ENCODE measurements at regions not wholly inside any gene's neighbourhood (a gene's known extent, or its start where the extent isn't known, plus 50 kb on each side); places are given as distances from the start of the nearest gene placed in this dataset.
"Not testable (repeated sequence)": the region's sequence is repeated elsewhere in the genome, so short reads cannot be mapped to it uniquely, and the experiment has no call there.

DNA sequence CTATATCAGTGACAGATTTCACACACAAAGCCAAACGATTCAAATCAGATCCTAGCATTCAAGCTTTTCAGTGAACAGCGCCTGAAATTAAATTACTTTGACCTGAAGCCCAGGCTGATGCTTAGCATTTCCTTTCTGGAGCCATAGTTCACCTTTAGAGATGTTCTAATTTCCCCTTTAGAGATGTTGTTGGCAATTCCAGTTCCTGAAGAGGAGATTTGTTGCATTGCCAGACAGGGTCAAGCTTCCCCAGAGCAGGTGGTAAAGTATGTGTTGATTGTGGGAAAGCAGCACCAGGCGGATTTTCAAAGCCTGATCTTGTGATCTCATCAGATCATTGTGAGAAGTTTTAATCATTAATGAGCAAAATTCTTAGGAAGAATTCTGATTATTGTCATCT is 609.8 kb upstream of the KLF12 start:
- no peak for DNase-seq (ENCODE audit: low read depth in 2 of 2, low spot score in 1 of 2)

DNA sequence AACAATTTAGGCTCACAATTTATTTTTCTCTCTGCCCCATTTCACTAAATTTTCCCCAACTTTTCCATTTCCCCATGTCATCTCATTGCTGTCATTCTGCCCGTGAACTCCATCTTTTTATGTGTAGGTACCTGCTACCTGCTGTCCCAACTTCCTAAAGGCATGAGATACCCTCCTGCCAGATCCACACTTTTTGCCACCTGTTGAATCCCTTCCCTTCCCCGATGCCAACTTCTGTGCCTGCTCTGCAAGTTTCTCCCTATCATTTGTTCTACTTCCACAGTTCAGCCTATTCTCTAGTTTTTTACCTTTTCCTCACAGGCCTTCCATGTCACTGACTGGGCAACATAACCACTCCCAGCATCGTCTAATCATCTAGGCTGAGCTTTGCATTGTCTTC is 607.5 kb upstream of the KLF12 start:
- no peak for DNase-seq (ENCODE audit: low read depth in 2 of 2, low spot score in 1 of 2)

DNA sequence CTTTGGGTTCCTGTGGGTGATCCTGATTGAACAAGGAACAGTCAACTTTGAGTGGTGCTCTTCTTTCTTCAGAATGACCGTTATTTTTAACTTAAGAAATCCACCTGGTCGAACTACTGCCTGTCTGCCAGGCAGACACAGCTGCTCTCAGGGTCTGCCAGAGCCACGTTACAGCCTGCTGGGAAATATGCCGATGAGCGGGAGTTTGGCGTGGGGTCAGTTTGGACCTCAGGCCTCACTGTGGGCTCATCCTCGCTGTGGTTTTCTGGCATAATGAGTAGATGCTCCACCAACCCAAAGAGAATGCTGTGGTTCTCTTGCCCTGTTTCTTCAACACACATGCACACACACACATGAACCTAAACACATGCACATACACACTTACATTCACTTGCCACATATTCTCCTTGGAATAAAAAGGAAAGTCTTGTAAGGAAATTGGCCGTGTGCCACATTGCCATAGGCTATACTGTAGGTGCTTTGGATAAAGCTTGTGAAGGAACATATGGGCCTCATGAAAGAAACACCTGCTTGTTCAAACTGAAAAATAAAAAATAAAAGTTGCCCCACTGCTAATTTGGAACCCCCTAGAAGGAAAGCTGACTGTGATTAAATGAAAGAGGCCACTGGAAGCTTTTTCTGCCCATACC is 598.7 kb upstream of the KLF12 start:
- no peak for DNase-seq (ENCODE audit: low read depth in 2 of 2, low spot score in 1 of 2)

DNA sequence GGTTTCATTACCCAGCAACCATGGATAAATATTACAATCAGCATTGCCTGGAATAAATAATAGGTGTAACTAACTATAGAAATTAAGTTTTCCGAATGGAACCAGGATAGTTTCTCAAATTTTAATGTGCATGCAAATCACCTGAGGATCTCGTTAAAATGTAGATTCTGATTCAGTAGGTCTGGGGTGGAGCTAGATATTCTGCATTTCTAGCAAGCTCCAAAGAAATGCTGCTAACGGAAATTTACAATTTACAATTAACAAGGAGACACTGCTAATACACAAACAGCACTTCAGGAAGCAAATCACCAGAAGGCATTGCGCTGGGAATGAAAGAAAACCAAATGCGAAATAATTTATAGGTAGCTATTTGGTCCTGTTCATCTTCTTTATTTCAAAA is 597.5 kb upstream of the KLF12 start:
- DNase-seq (ENCODE audit: low read depth in 2 of 2, low spot score in 1 of 2) = no peak

DNA sequence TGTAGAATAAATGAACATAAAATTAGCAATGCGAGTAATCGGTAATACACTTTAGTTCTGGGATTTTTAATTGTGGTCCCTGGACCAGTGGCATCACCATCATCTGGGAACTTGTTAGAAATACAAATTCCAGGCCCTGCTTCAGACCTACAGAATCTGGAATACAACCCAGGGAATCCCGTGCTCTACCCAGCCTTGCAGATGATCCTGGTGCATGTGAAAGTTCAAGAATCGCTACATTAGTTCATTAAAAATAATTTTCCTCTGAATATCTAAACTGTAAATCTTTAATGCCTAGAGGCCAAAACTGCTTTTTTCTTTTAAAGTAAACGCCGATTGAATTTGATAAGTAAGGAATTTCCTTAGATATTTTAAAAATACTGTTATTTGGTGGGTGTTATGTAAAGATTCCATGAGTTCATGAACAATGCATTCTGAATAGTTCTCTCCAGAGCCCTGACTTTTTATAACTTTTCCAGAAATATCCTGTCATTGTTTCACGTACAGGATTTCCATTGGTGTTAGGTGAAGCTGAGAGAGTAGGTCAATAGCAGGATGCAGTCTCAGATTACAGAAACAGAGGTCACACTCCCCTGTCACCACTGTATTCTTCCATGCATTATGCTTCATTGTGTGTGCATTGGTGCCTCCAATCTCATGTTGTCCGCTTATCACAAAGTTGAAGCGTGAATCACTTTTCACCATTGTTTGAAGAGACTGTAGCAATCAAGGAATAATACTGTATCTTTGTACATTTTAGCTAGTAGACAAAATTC is 596.5 kb upstream of the KLF12 start:
- DNase-seq (ENCODE audit: low read depth in 2 of 2, low spot score in 1 of 2) = no peak

GRCh38 chr13:74726206-74726605 is 592.0 kb upstream of the KLF12 start:
- no peak for DNase-seq (ENCODE audit: low read depth in 2 of 2, low spot score in 1 of 2)

DNA sequence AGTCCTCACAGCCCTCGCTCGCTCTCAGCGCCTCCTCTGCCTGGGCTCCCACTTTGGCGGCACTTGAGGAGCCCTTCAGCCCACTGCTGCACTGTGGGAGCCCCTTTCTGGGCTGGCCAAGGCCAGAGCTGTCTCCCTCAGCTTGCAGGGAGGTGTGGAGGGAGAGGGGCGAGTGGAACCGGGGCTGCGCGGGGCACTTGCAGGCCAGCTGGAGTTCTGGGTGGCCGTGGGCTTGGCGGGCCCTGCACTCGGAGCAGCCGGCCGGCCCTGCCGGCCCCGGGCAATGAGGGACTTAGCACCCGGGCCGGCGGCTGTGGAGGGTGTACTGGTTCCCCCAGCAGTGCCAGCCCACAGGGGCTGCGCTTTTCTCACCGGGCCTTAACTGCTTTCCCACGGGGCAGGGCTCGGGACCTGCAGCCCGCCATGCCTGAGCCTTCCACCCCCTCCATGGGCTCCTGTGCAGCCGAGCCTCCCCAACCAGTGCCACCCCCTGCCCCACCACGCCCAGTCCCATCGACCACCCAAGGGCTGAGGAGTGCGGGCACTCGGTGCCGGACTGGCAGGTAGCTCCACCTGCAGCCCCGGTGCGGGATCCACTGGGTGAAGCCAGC is 584.1 kb upstream of the KLF12 start:
- not testable (repeated sequence) for DNase-seq (ENCODE audit: low read depth in 2 of 2, low spot score in 1 of 2)

DNA sequence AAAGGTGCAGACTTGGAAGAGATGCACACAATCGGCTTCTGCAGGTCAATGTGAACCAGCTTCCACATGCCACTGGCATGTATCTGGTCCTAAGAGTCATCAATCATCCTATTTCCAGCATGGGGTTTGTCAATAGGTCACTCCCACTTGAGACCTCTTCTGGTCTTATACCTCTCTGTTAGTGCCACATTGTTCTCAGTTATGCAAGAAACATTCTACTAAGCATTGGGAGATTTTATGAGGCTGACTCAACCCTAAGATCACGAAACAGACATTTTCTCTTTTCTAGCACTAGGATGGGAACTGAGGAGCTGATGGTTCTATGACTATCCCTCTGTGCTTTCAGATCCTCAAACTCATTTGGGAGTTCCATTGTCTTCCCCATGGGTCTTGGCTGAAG is 581.5 kb upstream of the KLF12 start:
- no peak for DNase-seq (ENCODE audit: low read depth in 2 of 2, low spot score in 1 of 2)

- no peak for DNase-seq (ENCODE audit: low read depth in 2 of 2, low spot score in 1 of 2)
Observed at GRCh38 chr13:74710006-74710405, 575.8 kb upstream of the KLF12 start.

DNA sequence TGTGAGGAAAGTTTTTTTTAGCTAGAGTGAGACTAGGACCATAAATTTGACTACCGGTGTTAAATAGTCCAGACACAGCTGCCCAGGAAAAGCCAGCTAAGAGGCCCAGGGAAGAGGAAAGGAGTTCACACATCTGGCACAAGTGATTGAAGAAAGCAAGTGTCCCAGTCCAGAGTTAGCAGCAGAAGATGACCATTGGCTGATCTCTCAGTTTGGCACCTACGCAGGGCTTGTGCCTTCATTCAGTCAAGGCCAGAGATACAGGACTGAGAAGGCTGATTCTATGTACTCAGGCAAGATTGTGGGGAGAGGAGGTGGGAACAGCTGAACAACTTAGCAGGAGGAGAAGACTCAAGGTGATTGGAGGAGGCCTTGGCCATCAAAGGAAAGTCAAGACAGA is 575.0 kb upstream of the KLF12 start:
- DNase-seq (ENCODE audit: low read depth in 2 of 2, low spot score in 1 of 2) = no peak

GRCh38 chr13:74708629-74709028 is 574.4 kb upstream of the KLF12 start:
- no peak for DNase-seq (ENCODE audit: low read depth in 2 of 2, low spot score in 1 of 2)

DNA sequence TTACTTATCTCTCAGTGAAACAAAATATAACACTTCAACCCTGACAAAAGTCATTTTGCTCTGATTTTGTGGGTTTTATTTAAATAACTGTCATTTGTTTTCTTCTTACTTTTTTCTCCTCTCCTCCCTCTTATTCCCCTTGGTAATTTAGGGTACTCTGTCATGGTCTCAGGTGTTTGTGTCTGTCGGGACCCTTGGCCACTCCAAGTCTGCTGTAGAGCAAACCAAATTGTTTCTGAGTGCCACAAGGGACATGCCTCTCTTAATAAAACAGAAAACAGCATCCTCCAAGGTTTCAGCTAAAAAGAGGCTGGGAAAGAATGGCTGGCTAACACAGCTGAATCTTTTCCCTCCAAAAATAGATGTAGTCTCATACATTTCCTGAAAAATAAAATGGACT is 573.1 kb upstream of the KLF12 start:
- no peak for DNase-seq (ENCODE audit: low read depth in 2 of 2, low spot score in 1 of 2)

GRCh38 chr13:74706801-74707200 is 572.6 kb upstream of the KLF12 start:
- DNase-seq (ENCODE audit: low read depth in 2 of 2, low spot score in 1 of 2) = no peak

DNA sequence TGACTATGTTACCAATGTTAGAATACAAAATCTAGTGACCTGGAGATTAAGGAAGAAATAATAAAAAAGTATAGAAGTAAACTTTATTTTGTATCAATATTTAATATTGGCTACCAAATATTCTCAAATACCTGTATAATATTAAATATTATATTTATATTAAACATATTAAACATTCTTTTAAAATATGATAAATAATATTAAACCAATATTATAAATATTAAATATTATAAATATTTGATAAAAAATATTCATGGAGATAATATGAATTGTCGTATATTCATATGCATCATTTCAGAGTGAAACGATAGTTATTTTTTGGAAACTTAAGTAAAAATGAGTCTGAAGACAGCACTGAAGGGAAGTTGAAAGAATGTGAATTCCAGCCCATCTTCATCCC is 571.2 kb upstream of the KLF12 start:
- DNase-seq (ENCODE audit: low read depth in 2 of 2, low spot score in 1 of 2) = no peak

DNA sequence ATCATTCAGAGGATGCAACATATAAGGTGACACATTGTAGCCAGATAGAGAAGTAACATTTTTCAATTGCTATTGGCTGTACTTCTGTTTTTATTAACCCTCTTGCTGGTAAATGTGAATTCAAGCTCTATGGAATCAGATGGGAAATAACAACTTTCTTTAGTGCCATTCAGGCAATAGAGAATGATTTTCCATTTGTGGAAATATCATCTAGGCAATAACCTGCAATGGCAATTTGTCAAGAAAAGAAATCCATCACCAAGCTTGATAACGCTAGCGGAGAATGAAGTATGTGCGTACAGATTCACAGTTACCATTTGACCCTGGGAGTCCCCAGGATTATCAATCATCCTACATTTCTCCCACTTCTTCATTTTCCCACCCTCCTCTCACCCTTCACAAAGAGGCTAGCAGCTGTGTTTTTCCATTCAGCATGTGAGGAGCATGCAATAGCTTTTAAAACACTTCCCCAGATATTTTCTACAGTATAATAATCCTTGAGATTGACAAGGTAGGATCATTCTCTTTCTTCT is 569.7 kb upstream of the KLF12 start:
- no peak for DNase-seq (ENCODE audit: low read depth in 2 of 2, low spot score in 1 of 2)

DNA sequence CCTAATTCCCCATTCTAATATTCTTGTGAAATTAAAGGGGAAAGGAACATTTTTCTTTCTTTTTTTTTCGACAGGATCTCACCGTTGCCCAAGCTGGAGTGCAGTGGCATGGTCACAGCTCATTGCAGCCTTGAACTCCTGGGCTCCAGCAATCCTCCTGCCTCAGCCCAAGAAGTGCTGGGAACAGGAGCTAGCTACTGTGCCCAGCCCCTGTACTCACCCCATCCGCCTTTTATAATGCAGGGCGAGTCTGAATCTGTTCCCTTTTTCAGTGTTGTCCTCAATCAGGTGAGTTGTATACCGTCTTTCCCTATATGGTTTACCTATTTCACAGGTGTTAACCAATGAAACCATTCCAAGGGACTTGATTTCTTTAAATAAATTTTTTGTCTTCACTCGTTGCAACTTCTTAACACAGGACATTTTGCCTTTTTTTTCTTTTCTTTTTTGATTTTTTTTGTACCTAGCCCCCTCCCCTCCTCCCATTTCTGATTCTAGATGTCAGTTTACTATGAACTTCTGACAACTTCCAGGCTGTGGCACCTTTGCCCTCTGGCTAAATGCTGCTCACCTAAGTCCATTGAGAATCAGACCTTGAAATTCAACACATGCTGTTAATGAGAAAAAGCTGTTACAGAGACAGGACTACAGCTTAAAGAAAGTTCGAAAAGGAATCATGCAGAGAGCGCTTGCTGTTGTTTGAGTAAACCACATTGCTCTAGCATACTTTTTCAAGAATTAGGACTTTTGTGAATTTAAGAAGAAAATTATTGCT is 562.1 kb upstream of the KLF12 start:
- DNase-seq (ENCODE audit: low read depth in 2 of 2, low spot score in 1 of 2) = no peak

GRCh38 chr13:74695021-74695800 is 561.0 kb upstream of the KLF12 start:
- no peak for DNase-seq (ENCODE audit: low read depth in 2 of 2, low spot score in 1 of 2)

GRCh38 chr13:74687442-74688182 is 553.4 kb upstream of the KLF12 start:
- DNase-seq (ENCODE audit: low read depth in 2 of 2, low spot score in 1 of 2) = no peak

DNA sequence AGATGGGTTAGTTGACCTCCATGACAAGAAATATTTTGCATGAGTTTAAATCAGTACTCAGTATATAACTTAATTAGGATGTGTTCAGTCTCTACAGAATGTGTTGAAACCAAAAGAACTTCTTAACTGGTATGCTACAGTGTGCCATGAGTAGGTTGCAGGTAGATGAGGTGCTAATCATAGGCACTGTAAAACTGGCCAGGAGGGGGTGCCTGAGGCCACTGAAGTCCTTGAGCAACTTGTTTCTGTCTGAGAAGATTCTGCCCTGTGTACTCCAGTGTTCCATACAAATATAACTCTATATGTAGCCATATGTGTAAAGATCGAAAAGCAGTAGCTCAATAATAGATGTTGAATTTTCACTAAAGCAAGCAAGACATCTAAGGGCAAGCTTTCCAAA is 549.2 kb upstream of the KLF12 start:
- no peak for DNase-seq (ENCODE audit: low read depth in 2 of 2, low spot score in 1 of 2)

DNA sequence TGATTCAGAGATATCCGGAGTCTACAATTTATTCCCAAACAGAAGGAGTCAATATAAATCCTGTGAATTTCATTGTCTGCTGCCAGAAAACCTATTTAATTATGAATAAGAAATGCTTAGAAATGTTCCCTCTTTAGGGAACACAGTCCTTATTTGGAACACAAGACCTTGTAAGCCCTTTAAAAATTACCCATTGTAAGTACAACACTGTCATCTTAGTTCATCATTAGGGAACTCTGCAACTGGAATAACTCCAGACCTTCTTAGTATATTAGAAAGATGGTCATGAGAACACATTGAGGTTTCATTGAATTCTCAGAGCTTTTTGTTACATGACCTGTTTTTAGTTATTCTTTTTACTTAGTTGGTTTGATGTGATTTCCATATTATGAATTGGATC is 548.5 kb upstream of the KLF12 start:
- DNase-seq (ENCODE audit: low read depth in 2 of 2, low spot score in 1 of 2) = no peak
